NCI-H460 (cell line): ENCODE measurements at regions not wholly inside any gene's neighbourhood (a gene's known extent, or its start where the extent isn't known, plus 50 kb on each side); places are given as distances from the start of the nearest gene placed in this dataset.
"Not testable (repeated sequence)": the region's sequence is repeated elsewhere in the genome, so short reads cannot be mapped to it uniquely, and the experiment has no call there.

Experiments
- DNase-seq: peaks from one replicate; pipeline ENCODE4 v3.0.0-alpha.2; 2016; ENCODE audit warnings: low read depth; ENCODE audit errors: extremely low read depth

DNA sequence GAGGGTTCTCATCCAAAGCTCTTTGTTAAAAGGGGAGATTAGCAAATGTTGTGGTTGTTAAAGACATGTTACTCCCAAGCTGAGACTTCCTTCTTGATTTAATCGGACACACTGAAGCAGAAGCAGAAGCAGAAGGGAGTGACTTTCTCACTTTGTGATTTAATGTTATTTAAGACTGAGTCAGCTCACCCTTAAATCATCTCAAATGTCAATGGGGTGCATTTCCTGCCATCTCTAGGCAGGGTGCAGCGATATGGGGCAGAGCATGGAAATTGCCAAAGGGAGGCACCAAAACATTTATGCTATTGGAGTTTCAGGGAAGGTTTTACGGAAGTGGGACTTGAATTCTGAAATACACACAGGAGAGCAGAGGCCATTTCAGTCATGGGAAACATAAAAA is 283.6 kb downstream of the ABCC12 start:
- DNase-seq: no peak

DNA sequence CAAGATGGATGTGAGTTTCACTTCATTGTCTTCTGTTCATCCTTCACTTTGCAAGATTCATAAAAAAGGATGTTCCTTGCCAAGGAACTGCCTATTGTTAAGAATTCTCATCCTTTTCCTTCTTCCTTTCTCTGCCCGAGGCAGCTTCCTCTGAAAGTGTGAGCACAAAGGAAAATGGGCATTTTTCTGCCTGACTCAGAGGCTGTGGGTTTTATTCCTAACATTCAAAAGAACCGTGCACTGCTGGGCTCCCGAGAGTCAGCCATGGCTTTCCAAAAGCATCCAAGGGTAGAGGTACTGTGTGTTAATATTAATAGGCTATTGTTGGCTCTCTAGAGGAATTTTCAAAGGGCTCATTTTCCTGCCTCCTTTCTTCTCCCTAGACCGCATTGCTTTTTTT is 289.4 kb downstream of the ABCC12 start:
- DNase-seq: no peak

GRCh38 chr16:47865337-47865855 is 290.4 kb downstream of the ABCC12 start:
- no peak for DNase-seq

GRCh38 chr16:47864262-47864661 is 291.5 kb downstream of the ABCC12 start:
- not testable (repeated sequence) for DNase-seq

- DNase-seq: no peak
Measured at GRCh38 chr16:47861999-47862398, 293.8 kb downstream of the ABCC12 start.

DNA sequence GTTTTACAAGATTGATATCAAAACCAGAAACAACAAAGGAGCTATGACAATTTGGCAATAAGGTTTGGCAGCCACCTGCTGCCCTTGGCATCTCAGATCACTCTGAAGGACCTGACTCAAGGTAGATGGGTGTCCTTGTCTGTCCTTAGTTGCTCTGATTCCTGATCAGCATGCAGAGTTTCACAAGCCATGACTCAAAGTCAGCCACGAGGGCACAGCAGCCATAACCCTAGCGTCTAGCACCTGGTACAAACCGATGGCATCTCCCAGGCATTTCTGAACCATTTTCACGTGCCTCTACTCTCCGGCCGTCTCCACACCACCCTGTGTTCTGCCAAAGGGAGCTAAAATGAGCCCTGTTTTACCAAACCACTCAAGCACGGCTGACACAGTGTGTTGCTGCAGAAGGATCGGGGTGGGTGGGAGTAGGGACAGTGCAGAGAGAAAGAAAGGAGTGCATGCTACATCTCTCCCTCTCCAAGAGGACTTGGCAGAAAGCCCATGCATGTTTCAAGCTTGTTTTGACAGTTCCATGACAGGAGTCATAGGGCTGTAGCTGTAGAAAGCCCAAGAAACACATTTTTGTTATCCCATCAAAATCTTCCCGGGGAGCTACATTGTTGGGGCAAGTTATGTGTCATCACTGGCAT is 297.3 kb downstream of the ABCC12 start:
- DNase-seq: no peak

- DNase-seq: no peak
Measured at GRCh38 chr16:47855431-47855830, 300.4 kb downstream of the ABCC12 start.

DNA sequence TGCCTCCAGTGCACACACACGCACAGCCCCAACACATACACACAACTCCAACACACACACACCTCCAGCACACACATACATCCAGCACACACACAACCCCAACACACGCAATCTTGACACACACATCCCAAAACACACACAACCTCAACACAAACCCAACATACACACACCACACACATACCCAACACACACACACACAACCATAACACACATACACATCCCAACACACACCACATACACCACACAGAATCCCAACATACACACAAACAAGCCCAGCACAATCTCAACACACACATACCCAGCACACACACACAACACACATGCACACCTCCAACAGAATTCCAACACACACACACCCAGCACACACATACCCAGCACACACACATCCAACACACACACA is 301.1 kb downstream of the ABCC12 start:
- no peak for DNase-seq

- DNase-seq: no peak
Measured at GRCh38 chr16:47852991-47853390, 302.8 kb downstream of the ABCC12 start.

GRCh38 chr16:47851146-47851545 is 304.6 kb downstream of the ABCC12 start:
- no peak for DNase-seq

GRCh38 chr16:47849736-47850135 is 306.1 kb downstream of the ABCC12 start:
- no peak for DNase-seq

- DNase-seq: no peak
Measured at GRCh38 chr16:47848421-47849109, 307.2 kb downstream of the ABCC12 start.

GRCh38 chr16:47847220-47847970 is 308.4 kb downstream of the ABCC12 start:
- no peak for DNase-seq

GRCh38 chr16:47834485-47835024 is 321.2 kb downstream of the ABCC12 start:
- no peak for DNase-seq

DNA sequence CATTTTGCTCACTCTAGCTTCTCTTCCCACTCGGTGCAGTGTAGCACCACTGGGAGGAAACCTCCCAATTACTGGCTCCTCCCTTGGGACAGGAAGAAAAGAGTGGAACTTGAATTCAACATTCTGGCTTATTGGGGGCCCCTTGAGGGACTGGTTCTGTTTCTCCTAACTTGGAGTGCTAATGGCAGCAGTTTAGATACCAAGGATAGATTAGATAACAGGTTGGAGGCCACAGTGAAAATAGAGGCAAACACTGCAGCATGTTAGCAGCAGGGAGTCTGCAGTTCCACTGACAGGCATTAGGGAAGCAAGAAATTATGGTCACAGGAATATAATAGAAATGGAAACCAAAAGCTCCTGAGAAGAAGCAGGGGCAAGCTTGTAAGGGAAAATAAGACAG is 322.0 kb downstream of the ABCC12 start:
- DNase-seq: no peak

- DNase-seq: no peak
Measured at GRCh38 chr16:47829850-47830600, 325.8 kb downstream of the ABCC12 start.

- no peak for DNase-seq
Measured at GRCh38 chr16:47826070-47826469, 329.7 kb downstream of the ABCC12 start.

- DNase-seq: no peak
Measured at GRCh38 chr16:47817048-47817447, 338.7 kb downstream of the ABCC12 start.

GRCh38 chr16:47816511-47816910 is 339.3 kb downstream of the ABCC12 start:
- DNase-seq: no peak

DNA sequence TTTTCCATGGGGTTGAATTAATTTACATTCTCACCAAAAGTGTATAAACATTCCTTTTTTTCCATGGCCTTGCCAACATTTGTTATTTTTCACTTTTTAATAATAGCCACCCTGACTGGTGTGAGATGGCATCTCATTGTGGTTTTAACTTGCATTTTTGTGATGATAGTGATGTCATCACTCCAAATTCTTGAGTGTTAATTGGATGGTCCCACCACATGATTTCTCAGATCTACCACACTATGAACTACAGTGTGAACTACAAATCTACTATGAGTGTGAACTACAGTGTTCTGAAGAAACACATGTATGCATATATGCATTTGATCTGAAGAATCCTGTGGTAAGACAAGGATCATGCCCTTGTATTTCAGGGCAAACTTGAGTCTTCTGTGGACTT is 340.1 kb downstream of the ABCC12 start:
- DNase-seq: no peak

DNA sequence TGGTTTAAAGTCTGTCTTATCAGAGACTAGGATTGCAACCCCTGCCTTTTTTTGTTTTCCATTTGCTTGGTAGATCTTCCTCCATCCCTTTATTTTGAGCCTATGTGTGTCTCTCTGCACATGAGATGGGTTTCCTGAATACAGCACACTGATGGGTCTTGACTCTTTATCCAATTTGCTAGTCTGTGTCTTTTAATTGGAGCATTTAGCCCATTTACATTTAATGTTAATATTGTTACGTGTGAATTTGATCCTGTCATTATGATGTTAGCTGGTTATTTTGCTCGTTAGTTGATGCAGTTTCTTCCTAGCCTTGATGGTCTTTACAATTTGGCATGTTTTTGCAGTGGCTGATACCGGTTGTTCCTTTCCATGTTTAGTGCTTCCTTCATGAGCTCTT is 344.0 kb downstream of the ABCC12 start:
- not testable (repeated sequence) for DNase-seq
